Erythroblast (primary cell): ENCODE measurements at regions not wholly inside any gene's neighbourhood (a gene's known extent, or its start where the extent isn't known, plus 50 kb on each side); places are given as distances from the start of the nearest gene placed in this dataset.

Experiments
- GATA1 ChIP-seq: IDR thresholded peaks from 2 replicates; pipeline ENCODE4 v1.6.1; 2011; ENCODE audit warnings: low read depth, mild to moderate bottlenecking, control low read depth, low read length, moderate library complexity
- POLR2A ChIP-seq: IDR thresholded peaks from 2 replicates; pipeline ENCODE4 v1.6.1; 2011; ENCODE audit warnings: mild to moderate bottlenecking, low read length

DNA sequence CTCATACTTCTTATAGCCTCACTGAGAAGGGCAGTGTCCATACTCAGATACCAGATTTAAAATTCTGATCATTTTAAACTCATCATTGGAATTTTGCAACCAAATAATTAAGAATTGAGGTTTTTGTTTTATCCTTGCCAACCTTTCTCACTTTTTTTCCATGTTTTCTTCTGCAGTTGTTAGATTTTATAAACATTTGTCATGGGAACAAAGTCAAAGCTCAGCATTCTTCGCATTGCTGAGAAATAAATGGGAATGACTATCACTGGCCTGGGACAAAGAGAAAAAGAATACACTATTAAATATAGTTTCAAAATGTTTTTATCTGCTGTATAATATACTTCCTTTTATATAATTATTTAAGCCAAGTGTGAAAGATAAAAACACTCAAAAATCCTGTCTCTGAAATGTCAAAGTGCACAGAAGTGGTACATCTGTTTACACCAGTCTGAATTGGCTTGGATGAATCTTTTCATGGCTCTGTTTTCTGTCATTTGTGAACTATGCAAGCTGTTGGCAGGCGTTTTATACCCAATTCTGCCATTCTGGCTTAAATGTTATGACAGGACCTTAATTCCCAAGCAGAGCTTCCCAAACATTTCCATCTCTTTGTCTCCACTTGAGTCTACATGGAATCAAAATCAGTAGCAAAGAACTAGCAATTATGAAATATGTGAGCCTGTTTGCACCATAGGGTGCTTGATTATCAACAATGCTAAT, 249.3 kb upstream of the SYT4 start:
- no peak for TF ChIP-seq POLR2A
- TF ChIP-seq GATA1 = no peak
